Liver (tissue), 8 donors: ENCODE measurements at regions not wholly inside any gene's neighbourhood (a gene's known extent, or its start where the extent isn't known, plus 50 kb on each side); places are given as distances from the start of the nearest gene placed in this dataset.

Source experiments
- DNase-seq: peaks from one replicate; pipeline ENCODE4 v3.0.0-alpha.2; 2017; ENCODE audit warnings: low spot score
- H3K27ac ChIP-seq, 2 donors: one replicate each; pipeline ENCODE4 v1.7.0; 2013; ENCODE audit warnings: inconsistent platforms in 2 of 2, low read length in 2 of 2, control low read depth in 1 of 2, low read depth in 1 of 2, mild to moderate bottlenecking in 1 of 2
- H3K27me3 ChIP-seq, 4 donors: one replicate each; pipeline versions ENCODE4 v1.6.1 to v1.7.0; 2013; ENCODE audit warnings: low read length in 3 of 4, inconsistent platforms in 1 of 4, mild to moderate bottlenecking in 1 of 4, moderate library complexity in 1 of 4; ENCODE audit not compliant: control insufficient read depth in 4 of 4, insufficient read depth in 4 of 4
- H3K36me3 ChIP-seq, 4 donors: one replicate each; pipeline versions ENCODE4 v1.6.1 to v1.7.0; 2013; ENCODE audit warnings: low read length in 3 of 4, mild to moderate bottlenecking in 3 of 4, low read depth in 1 of 4, moderate library complexity in 1 of 4; ENCODE audit not compliant: control insufficient read depth in 4 of 4, insufficient read depth in 3 of 4
- H3K4me1 ChIP-seq, 4 donors: one replicate each; pipeline versions ENCODE4 v1.6.1 to v1.7.0; 2013; ENCODE audit warnings: low read length in 3 of 4, mild to moderate bottlenecking in 3 of 4, moderate library complexity in 1 of 4; ENCODE audit not compliant: control insufficient read depth in 4 of 4, insufficient read depth in 4 of 4
- H3K4me3 ChIP-seq, 3 donors: one replicate each; pipeline versions ENCODE4 v1.6.1 to v1.7.0; 2013; ENCODE audit warnings: low read length in 3 of 3, control low read depth in 1 of 3, low read depth in 1 of 3, mild to moderate bottlenecking in 1 of 3
- H3K9ac ChIP-seq, 2 donors: one replicate each; pipeline ENCODE4 v1.7.0; 2013; ENCODE audit warnings: low read length in 2 of 2, mild to moderate bottlenecking in 2 of 2, moderate library complexity in 2 of 2, control low read depth in 1 of 2, low read depth in 1 of 2
- H3K9me3 ChIP-seq, 4 donors: one replicate each; pipeline versions ENCODE4 v1.6.1 to v1.7.0; 2013; ENCODE audit warnings: low read length in 3 of 4; ENCODE audit not compliant: control insufficient read depth in 4 of 4
- ATF3 ChIP-seq: IDR thresholded peaks from 2 replicates; pipeline ENCODE4 v1.6.1; 2016; ENCODE audit warnings: antibody characterized with exemption
- CTCF ChIP-seq: fragments of 150-350 bp; IDR thresholded peaks from 2 replicates; pipeline ENCODE4 v1.5.1; 2017; ENCODE audit warnings: improper control_type of control experiment, low read depth, low read length; ENCODE audit not compliant: missing input control
- EGR1 ChIP-seq, 2 donors: IDR thresholded peaks; 2 replicates each; pipeline ENCODE4 v1.6.1; 2016 to 2018; ENCODE audit warnings: antibody characterized with exemption in 2 of 2, low read depth in 2 of 2
- FOXA2 ChIP-seq: IDR thresholded peaks from 2 replicates; pipeline ENCODE4 v1.6.1; 2016; ENCODE audit warnings: antibody characterized with exemption
- GABPA ChIP-seq, 2 donors: IDR thresholded peaks in 1 of 2; conservative IDR thresholded peaks in 1 of 2; 2 replicates each; pipeline ENCODE4 v1.6.1; 2016; ENCODE audit warnings: antibody characterized with exemption in 2 of 2, mild to moderate bottlenecking in 1 of 2, moderate library complexity in 1 of 2
- HNF4A ChIP-seq, 2 donors: conservative IDR thresholded peaks; 2 replicates each; pipeline ENCODE4 v1.6.1; 2016; ENCODE audit warnings: antibody characterized with exemption in 2 of 2, mild to moderate bottlenecking in 2 of 2
- JUND ChIP-seq, 2 donors: IDR thresholded peaks; 2 replicates each; pipeline ENCODE4 v1.6.1; 2016; ENCODE audit warnings: antibody characterized with exemption in 2 of 2
- NR2F2 ChIP-seq: IDR thresholded peaks from 2 replicates; pipeline ENCODE4 v1.6.1; 2016; ENCODE audit warnings: antibody characterized with exemption
- RAD21 ChIP-seq, 2 donors: IDR thresholded peaks; 2 replicates each; pipeline ENCODE4 v1.6.1; 2016; ENCODE audit warnings: antibody characterized with exemption in 2 of 2, mild to moderate bottlenecking in 2 of 2
- RXRA ChIP-seq, 2 donors: IDR thresholded peaks; 2 replicates each; pipeline ENCODE4 v1.6.1; 2017 to 2018; ENCODE audit warnings: antibody characterized with exemption in 2 of 2, mild to moderate bottlenecking in 1 of 2
- SP1 ChIP-seq: IDR thresholded peaks from 2 replicates; pipeline ENCODE4 v1.6.1; 2018; ENCODE audit warnings: antibody characterized with exemption, mild to moderate bottlenecking
- TAF1 ChIP-seq: conservative IDR thresholded peaks from 2 replicates; pipeline ENCODE4 v1.6.1; 2016; ENCODE audit warnings: antibody characterized with exemption, mild to moderate bottlenecking
- YY1 ChIP-seq: IDR thresholded peaks from 2 replicates; pipeline ENCODE4 v1.6.1; 2016; ENCODE audit warnings: antibody characterized with exemption, mild to moderate bottlenecking
- WGBS: extraction: QIAGEN DNeasy Blood & Tissue Kit; methylation state at CpG from one replicate; pipeline ENCODE4 v1.1.7; 2013; 5-methylcytosine and 5-hydroxymethylcytosine counted together
- TF ChIP-seq, protein P1 (sequence below): IDR thresholded peaks from 2 replicates; pipeline ENCODE4 v1.6.1; 2016; ENCODE audit warnings: antibody characterized with exemption, mild to moderate bottlenecking
- donor health status: healthy.
- donor health status: healthy.
- donor health status: healthy.
- donor health status: healthy.
- donor health status: healthy.

- Histone ChIP-seq H3K9ac (no peak overlapping the region), H3K9me3 (no peaks in the 10 kb centered on the region), H3K36me3 (no peaks in the 10 kb centered on the region), H3K4me1 (no peaks in the 10 kb centered on the region), H3K27ac (peak overlapping the region in 1 of 2 donors; percentile 21), H3K4me3 (no peak overlapping the region), H3K27me3 (no peaks in the 10 kb centered on the region)
- no peak for TF ChIP-seq HNF4A (conservative IDR thresholded peaks at IDR 0.05)
- no peak for TF ChIP-seq YY1
- no peak for TF ChIP-seq TAF1
- TF ChIP-seq RXRA (IDR thresholded peaks at IDR 0.05) = peak in 1 of 2 donors; percentile 16
- peak; percentile 17 for TF ChIP-seq ATF3
- TF ChIP-seq, protein P1, sequence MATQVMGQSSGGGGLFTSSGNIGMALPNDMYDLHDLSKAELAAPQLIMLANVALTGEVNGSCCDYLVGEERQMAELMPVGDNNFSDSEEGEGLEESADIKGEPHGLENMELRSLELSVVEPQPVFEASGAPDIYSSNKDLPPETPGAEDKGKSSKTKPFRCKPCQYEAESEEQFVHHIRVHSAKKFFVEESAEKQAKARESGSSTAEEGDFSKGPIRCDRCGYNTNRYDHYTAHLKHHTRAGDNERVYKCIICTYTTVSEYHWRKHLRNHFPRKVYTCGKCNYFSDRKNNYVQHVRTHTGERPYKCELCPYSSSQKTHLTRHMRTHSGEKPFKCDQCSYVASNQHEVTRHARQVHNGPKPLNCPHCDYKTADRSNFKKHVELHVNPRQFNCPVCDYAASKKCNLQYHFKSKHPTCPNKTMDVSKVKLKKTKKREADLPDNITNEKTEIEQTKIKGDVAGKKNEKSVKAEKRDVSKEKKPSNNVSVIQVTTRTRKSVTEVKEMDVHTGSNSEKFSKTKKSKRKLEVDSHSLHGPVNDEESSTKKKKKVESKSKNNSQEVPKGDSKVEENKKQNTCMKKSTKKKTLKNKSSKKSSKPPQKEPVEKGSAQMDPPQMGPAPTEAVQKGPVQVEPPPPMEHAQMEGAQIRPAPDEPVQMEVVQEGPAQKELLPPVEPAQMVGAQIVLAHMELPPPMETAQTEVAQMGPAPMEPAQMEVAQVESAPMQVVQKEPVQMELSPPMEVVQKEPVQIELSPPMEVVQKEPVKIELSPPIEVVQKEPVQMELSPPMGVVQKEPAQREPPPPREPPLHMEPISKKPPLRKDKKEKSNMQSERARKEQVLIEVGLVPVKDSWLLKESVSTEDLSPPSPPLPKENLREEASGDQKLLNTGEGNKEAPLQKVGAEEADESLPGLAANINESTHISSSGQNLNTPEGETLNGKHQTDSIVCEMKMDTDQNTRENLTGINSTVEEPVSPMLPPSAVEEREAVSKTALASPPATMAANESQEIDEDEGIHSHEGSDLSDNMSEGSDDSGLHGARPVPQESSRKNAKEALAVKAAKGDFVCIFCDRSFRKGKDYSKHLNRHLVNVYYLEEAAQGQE = no peak
- peak; percentile 78 for TF ChIP-seq NR2F2
- no peak for TF ChIP-seq EGR1 (IDR thresholded peaks at IDR 0.05; ENCODE audit: low read depth in 2 of 2)
- no peak for TF ChIP-seq CTCF
- TF ChIP-seq SP1 = no peak
- no peak for TF ChIP-seq GABPA (IDR thresholded peaks at IDR 0.05 in 1 of 2, conservative IDR thresholded peaks at IDR 0.05 in 1 of 2)
- WGBS = 58% methylated on average over 2 of the region's 2 CpGs
- no peak for DNase-seq
These were observed 274.5 kb upstream of the PTGER4 start for GRCh38 chr5:40405230-40405629.

- no peak overlapping the region for H3K9ac ChIP-seq
- TF ChIP-seq NR2F2 (no peak), ATF3 (no peak), JUND (IDR thresholded peaks at IDR 0.05) (no peak), RAD21 (IDR thresholded peaks at IDR 0.05) (no peak), HNF4A (conservative IDR thresholded peaks at IDR 0.05) (no peak), FOXA2 (no peak), SP1 (no peak)
- H3K4me1 ChIP-seq = no peaks in the 10 kb centered on the region
- H3K27me3 ChIP-seq = no peaks in the 10 kb centered on the region
- no peak overlapping the region for H3K27ac ChIP-seq
- no peak for DNase-seq
- no peaks in the 10 kb centered on the region for H3K36me3 ChIP-seq
- H3K9me3 ChIP-seq = no peaks in the 10 kb centered on the region
- no peak overlapping the region for H3K4me3 ChIP-seq
These were observed 275.1 kb upstream of the PTGER4 start for GRCh38 chr5:40404613-40405012.
